WI38 (cell line): ENCODE measurements at regions not wholly inside any gene's neighbourhood (a gene's known extent, or its start where the extent isn't known, plus 50 kb on each side); places are given as distances from the start of the nearest gene placed in this dataset.

Source experiments
- H3K4me3 ChIP-seq: 2 replicates; pipeline ENCODE4 v1.5.1; 2011; ENCODE audit warnings: low read depth, mild to moderate bottlenecking, control low read depth, low read length
- TF ChIP-seq, protein P1 (sequence below): IDR thresholded peaks from 2 replicates; pipeline ENCODE4 v1.5.1; 2012; ENCODE audit warnings: low read depth, mild to moderate bottlenecking, control low read depth, low read length

DNA sequence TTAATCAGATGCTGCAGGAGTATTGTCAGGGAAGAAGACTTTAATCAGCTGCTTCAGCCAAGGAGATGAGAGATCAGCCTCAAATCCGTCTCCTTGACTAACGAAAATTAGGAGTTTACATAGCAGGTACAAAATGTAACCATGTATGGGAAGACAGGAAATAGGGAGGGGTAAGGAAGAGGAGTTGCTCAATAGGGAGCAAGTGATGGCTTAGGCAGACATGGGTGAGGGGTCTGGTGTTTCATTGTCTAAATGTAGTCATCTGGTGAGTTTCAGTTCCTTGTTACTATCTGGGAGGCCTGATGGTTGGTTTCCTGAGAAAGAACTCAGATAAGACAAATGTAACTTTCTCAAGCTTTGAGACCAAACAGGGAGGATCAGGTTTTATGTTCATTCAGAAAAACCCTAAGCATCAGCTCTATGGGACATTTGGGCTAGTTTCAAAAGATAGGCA lies 217.3 kb upstream of the SULF2 start:
- H3K4me3 ChIP-seq, result no peak overlapping the region

DNA sequence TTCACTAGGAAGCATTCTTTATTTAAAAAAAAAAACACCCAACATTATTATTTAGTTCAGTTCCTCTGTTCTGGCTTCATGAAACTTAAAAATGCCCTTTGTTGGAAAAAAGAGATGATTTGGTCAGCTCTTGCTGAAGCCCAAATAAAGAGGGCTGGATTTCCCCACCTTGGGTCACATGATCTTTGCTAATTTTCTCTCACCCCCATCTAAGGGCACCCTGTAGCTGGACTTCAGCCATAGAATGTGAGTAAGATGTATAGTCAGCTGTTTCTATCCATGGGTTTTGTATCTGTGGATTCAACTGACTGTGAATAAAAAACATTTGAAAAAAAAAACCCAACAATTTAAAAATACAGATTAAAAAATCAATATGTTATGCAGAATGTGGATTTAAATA lies 213.9 kb upstream of the SULF2 start:
- TF ChIP-seq, protein P1, sequence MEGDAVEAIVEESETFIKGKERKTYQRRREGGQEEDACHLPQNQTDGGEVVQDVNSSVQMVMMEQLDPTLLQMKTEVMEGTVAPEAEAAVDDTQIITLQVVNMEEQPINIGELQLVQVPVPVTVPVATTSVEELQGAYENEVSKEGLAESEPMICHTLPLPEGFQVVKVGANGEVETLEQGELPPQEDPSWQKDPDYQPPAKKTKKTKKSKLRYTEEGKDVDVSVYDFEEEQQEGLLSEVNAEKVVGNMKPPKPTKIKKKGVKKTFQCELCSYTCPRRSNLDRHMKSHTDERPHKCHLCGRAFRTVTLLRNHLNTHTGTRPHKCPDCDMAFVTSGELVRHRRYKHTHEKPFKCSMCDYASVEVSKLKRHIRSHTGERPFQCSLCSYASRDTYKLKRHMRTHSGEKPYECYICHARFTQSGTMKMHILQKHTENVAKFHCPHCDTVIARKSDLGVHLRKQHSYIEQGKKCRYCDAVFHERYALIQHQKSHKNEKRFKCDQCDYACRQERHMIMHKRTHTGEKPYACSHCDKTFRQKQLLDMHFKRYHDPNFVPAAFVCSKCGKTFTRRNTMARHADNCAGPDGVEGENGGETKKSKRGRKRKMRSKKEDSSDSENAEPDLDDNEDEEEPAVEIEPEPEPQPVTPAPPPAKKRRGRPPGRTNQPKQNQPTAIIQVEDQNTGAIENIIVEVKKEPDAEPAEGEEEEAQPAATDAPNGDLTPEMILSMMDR, result no peak
- no peak overlapping the region for H3K4me3 ChIP-seq

More for the DNA sequence above, 217.3 kb upstream of the SULF2 start:
- TF ChIP-seq, protein P1, result no peak

DNA sequence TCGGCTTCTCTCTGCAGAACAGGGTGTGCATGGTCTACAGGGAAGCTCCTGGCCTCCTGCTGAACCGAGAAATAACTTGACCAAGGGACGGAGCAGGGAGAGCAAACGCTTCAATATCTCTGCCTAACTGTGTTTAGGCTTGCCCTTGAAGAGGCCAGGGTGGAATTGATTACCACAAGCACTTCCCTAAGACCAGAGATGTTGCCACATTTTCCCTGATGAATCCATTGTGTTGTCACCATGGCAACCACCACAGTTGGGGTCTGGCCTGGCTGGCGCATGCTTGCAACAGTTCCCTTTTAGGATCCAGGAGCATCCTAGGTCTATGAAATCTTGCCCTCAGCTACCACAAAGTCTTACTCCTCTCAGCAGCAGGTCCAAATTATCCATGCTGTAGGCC lies 213.5 kb upstream of the SULF2 start:
- no peak overlapping the region for H3K4me3 ChIP-seq
- TF ChIP-seq, protein P1, result no peak

DNA sequence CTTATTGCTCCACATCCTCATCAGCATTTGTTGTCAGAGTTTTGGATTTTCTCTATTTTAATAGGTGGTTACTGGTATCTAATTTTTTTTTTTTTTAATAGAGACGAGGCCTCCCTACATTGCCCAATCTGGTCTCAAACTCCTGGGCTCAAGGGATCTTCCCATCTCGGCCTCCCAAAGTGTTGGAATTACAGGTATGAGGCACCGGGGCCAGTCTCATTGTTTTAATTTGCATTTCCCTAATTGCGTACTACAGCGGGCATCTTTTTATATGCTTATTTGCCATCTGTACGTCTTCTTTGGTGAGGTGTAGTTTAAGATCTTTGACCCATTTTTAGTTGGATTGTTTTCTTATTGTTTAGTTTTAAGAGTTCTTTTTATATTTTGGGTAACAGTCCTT lies 210.4 kb upstream of the SULF2 start:
- H3K4me3 ChIP-seq, result no peak overlapping the region
- TF ChIP-seq, protein P1, result no peak

DNA sequence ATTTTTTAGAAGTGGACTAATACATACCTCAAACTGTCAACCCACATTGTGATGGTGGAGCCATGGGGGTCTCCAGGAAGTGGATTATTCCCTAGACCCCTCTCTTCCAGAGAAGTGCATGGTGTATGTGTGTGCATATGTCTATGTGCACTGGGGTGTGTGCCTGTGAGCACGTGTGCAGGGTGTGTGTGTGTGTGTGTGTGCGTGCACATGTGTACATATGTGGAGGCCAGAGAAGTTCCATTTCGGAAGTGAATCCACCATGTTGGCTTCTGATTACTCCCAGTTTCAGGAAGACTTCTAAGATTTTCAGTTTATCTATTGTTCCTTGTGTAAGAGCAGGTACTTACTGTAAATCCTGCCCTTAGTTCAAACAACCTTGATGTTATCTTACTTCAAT lies 208.5 kb upstream of the SULF2 start:
- no peak overlapping the region for H3K4me3 ChIP-seq
- TF ChIP-seq, protein P1, result no peak

DNA sequence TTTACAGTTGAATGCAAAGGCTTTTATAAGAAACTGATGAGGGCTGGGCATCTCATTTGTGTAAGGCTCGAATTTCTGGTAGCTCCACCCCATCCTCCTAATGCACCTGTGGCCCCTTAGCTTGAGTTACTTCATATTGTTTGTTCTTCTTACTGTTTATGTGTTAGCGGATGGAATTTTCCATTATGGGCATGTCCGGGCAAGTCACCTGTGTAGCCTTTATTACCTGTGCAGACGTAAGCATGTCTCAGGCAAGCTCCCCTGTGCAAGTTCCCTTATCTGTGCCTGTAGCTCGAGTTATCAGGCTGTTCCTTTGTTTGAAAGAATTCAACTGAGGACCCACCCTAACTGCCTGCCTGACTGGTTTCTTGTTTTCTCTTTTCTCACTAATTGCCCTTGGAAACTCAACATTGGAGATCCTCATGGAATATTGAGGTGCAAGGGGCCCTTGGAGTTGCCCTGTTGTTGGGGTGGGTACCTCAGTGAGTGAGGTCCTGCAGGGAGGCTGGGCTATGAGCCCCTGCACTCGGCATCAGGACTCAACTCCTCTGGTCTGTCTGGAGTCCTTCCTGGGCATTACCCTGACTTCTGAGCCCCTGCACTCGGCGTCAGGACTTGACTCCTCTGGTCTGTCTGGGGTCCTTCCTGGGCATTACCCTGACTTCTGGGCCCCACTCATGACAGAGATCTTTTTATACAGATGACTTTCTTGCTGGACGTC lies 207.9 kb upstream of the SULF2 start:
- H3K4me3 ChIP-seq, result no peak overlapping the region
- TF ChIP-seq, protein P1, result no peak

DNA sequence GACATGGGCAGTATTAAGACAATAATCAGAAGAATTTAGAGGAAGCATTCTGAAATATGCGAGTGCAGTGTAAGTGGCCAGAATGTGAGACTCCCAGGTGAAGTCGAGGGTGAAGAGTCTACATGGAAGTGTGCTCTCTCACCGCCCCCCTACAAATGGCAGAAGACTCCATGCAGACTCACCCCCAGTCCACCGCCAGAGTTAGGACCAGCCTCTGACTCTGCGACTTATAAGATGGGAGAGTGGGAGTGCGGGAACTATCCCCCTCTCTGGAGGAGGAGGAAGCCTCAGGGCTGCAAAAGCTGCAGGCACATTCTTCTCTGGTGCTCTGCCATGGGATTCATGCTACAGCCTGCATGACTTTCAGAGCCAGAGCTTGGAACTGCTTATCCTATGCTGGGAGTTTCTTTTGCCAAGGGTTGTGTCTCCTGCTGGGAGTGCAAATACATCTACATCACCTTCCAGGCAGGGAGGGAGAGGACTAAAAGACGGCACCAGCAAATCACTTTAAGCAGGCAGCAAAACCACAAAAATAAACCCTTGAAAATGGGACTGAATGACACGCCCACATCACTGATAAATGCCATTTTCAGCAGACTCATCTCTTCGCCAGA lies 206.7 kb upstream of the SULF2 start:
- TF ChIP-seq, protein P1, result no peak
- H3K4me3 ChIP-seq, result no peak overlapping the region
